Esophagus squamous epithelium (tissue), 4 donors: ENCODE measurements at regions not wholly inside any gene's neighbourhood (a gene's known extent, or its start where the extent isn't known, plus 50 kb on each side); places are given as distances from the start of the nearest gene placed in this dataset.

Experiments
- CTCF ChIP-seq, 6 experiments: fragments of 450-650 bp in 4 of 6; fragments of 200-600 bp in 2 of 6; sonication (generic) in 2 of 6; IDR thresholded peaks; one replicate each; pipeline ENCODE4 v1.5.1; 2016 to 2019; ENCODE audit warnings: antibody characterized with exemption in 6 of 6, mild to moderate bottlenecking in 4 of 6, moderate library complexity in 4 of 6
- POLR2A ChIP-seq, 4 donors: fragments of 450-650 bp; IDR thresholded peaks; one replicate each; pipeline ENCODE4 v1.6.1; 2017; ENCODE audit warnings: antibody characterized with exemption in 4 of 4, mild to moderate bottlenecking in 4 of 4, moderate library complexity in 3 of 4

- TF ChIP-seq CTCF (IDR thresholded peaks at IDR 0.05) = no peak
- no peak for TF ChIP-seq POLR2A (IDR thresholded peaks at IDR 0.05)
Observed at GRCh38 chr6:78365473-78365872, 501.9 kb upstream of the IRAK1BP1 start.
